ENCODE measurements at regions not wholly inside any gene's neighbourhood (a gene's known extent, or its start where the extent isn't known, plus 50 kb on each side); places are given as distances from the start of the nearest gene placed in this dataset.

DNA sequence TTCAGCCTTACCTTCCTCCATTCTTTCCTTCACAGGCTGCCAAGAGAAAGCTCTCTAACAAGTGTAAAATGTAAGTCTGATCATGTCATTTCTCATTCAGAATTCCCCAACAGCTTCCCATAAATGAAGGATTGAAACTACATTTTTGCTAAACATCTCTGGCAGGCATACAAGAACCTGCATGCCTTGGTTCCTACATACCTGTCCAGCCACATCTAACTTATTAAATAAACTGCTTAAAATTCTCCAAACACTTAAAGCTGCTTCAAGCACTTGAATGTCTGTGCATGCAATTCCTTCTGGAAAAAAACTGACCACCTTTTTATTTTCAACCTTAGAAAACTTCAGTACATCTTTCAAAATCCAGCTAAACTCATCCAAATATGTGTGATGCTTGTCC, 84.4 kb upstream of the DCN start:
- TF ChIP-seq, protein P1, sequence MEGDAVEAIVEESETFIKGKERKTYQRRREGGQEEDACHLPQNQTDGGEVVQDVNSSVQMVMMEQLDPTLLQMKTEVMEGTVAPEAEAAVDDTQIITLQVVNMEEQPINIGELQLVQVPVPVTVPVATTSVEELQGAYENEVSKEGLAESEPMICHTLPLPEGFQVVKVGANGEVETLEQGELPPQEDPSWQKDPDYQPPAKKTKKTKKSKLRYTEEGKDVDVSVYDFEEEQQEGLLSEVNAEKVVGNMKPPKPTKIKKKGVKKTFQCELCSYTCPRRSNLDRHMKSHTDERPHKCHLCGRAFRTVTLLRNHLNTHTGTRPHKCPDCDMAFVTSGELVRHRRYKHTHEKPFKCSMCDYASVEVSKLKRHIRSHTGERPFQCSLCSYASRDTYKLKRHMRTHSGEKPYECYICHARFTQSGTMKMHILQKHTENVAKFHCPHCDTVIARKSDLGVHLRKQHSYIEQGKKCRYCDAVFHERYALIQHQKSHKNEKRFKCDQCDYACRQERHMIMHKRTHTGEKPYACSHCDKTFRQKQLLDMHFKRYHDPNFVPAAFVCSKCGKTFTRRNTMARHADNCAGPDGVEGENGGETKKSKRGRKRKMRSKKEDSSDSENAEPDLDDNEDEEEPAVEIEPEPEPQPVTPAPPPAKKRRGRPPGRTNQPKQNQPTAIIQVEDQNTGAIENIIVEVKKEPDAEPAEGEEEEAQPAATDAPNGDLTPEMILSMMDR (conservative IDR thresholded peaks at IDR 0.05) = no peak

DNA sequence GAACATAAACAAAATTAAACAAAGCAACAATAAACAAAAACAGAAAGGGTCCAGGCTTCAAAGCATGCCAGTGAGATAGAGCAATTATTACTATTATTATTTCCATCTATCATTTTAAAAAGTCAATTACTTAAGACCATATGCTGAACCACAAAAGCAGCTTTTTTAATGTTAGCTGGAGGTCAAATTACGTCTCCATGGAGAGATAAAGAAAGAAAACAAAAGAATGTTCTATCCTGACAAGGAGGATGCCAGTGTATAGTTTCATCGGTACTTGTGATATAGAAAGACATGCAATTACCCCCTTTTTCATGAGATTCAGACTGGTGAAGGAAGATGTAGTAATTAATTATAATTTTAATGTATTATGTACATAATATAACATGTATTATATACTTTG, 81.6 kb upstream of the DCN start:
- H3K27ac ChIP-seq = no peak overlapping the region
- TF ChIP-seq, protein P1 (conservative IDR thresholded peaks at IDR 0.05) = no peak
- TF ChIP-seq ZFX (IDR thresholded peaks at IDR 0.05) = no peak

More for the DNA sequence above, 84.4 kb upstream of the DCN start:
- no peak overlapping the region for H3K27ac ChIP-seq

DNA sequence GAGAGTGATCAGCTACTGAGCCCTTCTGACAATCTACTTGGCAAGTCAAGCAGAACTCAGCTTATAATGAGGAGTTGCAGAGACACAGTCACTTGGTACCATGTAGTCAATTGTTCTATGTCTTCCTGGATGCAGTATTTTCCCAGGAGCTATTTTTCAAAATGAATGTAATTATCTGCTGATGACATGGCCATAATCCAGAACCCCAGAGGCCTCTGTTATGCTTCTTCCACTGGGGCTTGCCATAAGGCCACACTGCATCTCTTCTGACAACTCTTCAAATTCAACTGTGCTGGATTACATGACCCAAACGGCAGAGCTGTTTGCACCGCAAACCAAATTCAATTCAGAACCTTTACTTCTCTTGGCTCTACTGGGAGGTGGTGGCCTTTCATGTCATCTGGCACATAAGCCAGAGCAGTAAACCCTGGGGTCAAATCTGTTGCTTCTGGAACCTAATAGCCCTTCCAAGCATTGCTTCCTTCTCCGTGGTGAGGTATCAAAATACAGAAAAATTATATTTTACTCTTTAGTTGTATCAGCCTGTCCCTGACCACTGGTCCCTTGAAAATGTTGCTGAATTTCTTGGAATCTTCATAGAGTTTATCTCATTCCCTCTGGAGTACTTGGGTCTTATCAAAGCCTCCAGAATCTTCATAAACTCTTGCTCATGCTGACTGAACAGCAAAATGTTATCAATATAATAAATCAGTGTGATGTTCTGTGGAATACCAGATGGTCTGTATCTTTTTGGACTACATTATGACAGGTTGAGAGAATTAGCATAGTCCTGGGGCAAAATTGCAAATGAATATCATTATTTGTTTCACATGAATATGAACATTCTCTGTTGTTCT, 79.4 kb upstream of the DCN start:
- TF ChIP-seq, protein P1 (conservative IDR thresholded peaks at IDR 0.05) = no peak
- no peak for TF ChIP-seq ZFX (IDR thresholded peaks at IDR 0.05)

DNA sequence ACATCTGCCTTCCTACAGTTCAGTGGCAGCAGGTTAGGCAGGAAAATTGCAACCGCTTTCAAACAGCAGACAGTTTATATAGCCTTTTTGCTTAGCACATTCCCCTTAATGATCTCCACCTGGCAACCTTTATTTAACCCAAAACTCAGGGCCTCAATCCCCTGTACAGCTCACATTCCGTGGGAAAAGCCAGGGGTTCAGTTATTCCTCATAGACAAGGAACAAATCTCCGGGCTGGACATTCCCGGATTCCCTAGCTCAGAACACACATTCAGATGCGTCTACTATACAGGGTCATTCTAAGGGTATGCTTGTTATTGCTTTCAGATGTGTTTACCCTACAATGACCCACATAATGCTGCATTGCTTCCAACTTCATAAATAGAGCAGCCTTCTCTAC, 73.8 kb upstream of the DCN start:
- H3K27ac ChIP-seq = no peak overlapping the region
- TF ChIP-seq, protein P1 (conservative IDR thresholded peaks at IDR 0.05) = no peak
- TF ChIP-seq ZFX (IDR thresholded peaks at IDR 0.05) = no peak

More for the DNA sequence above, 79.4 kb upstream of the DCN start:
- H3K27ac ChIP-seq = no peak overlapping the region

DNA sequence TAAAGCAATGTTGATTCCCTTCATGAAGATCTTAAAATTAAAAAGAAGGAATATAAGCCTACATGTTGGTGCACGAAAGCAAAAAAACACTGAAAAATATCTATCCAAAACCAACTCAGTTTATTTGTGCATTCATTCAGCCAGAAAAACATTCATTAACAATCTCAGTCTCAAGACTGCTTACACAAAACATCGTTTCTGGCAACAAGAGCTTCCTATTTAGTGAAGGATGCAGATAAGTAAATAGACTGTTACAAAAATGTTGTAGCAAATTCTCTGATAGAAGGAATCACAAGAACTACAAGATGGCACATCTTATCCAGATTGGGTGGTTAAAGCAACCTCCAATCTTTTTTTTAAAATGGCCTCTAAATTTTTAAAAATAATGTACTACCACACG, 69.7 kb upstream of the DCN start:
- H3K27ac ChIP-seq = no peak overlapping the region
- TF ChIP-seq, protein P1 (conservative IDR thresholded peaks at IDR 0.05) = no peak
- no peak for TF ChIP-seq ZFX (IDR thresholded peaks at IDR 0.05)

DNA sequence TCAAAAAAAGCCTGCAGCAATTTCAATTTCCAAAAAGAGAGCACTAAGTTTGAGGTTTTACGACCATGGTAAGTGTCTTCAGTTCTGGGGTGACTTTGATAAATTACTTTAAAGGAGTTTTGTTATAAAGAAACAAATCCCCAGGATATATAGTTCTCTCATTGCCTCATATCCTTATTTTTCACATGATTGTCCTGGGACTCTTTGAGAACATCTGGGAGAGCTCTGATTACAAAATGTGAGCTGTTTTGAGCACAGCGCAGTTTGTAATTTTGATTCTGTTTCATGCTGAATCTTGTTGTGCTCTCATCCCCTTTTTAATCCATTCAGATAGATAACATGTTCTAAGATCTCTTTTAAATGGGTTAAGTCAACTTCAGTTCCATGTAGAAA, 67.7 kb upstream of the DCN start:
- no peak overlapping the region for H3K27ac ChIP-seq

More for the DNA sequence above, 67.7 kb upstream of the DCN start:
- no peak for TF ChIP-seq ZFX (IDR thresholded peaks at IDR 0.05)
- TF ChIP-seq, protein P1 (conservative IDR thresholded peaks at IDR 0.05) = no peak
